ENCODE measurements at regions not wholly inside any gene's neighbourhood (a gene's known extent, or its start where the extent isn't known, plus 50 kb on each side); places are given as distances from the start of the nearest gene placed in this dataset.

GRCh38 chr3:152030320-152030719, 156.9 kb downstream of the SUCNR1 start:
- Mint-ChIP-seq H3K27me3 (peaks cover 4% of the 10 kb centered on the region), H3K36me3 (no peaks in the 10 kb centered on the region), H3K4me1 (no peaks in the 10 kb centered on the region), H3K27ac (no peak overlapping the region), H3K9me3 (peaks cover 7% of the 10 kb centered on the region), H3K4me3 (no peak overlapping the region)
- no peak for DNase-seq

GRCh38 chr3:152031321-152031720, 157.9 kb downstream of the SUCNR1 start:
- Mint-ChIP-seq H3K9me3 (peaks cover 13% of the 10 kb centered on the region), H3K36me3 (no peaks in the 10 kb centered on the region), H3K27ac (no peak overlapping the region), H3K4me1 (no peaks in the 10 kb centered on the region), H3K4me3 (no peak overlapping the region), H3K27me3 (peaks cover 4% of the 10 kb centered on the region)
- no peak for DNase-seq

GRCh38 chr3:152037297-152037696, 163.9 kb downstream of the SUCNR1 start:
- H3K4me3 Mint-ChIP-seq: no peak overlapping the region
- H3K4me1 Mint-ChIP-seq: peaks cover 2% of the 10 kb centered on the region
- no peak for DNase-seq
- H3K36me3 Mint-ChIP-seq: peaks cover 1% of the 10 kb centered on the region
- no peak overlapping the region for H3K27ac Mint-ChIP-seq
- H3K9me3 Mint-ChIP-seq: peaks cover 18% of the 10 kb centered on the region
- no peaks in the 10 kb centered on the region for H3K27me3 Mint-ChIP-seq

- H3K9me3 Mint-ChIP-seq: peaks cover 18% of the 10 kb centered on the region
- peaks cover 1% of the 10 kb centered on the region for H3K36me3 Mint-ChIP-seq
- no peak for DNase-seq
- H3K4me3 Mint-ChIP-seq: no peak overlapping the region
- peaks cover 2% of the 10 kb centered on the region for H3K4me1 Mint-ChIP-seq
- no peak overlapping the region for H3K27ac Mint-ChIP-seq
- H3K27me3 Mint-ChIP-seq: no peaks in the 10 kb centered on the region
These were observed 164.5 kb downstream of the SUCNR1 start for GRCh38 chr3:152037953-152038352.

- no peak for DNase-seq
- Mint-ChIP-seq H3K27me3 (no peaks in the 10 kb centered on the region), H3K36me3 (peaks cover 1% of the 10 kb centered on the region), H3K4me3 (no peak overlapping the region), H3K27ac (no peak overlapping the region), H3K4me1 (peaks cover 2% of the 10 kb centered on the region), H3K9me3 (peaks cover 15% of the 10 kb centered on the region)
These were observed 165.0 kb downstream of the SUCNR1 start for GRCh38 chr3:152038490-152038889.

GRCh38 chr3:152039887-152040286, 166.4 kb downstream of the SUCNR1 start:
- no peak overlapping the region for H3K4me3 Mint-ChIP-seq

GRCh38 chr3:152040319-152040718, 166.9 kb downstream of the SUCNR1 start:
- Mint-ChIP-seq H3K36me3 (peaks cover 1% of the 10 kb centered on the region), H3K4me3 (no peak overlapping the region), H3K4me1 (peaks cover 2% of the 10 kb centered on the region), H3K27ac (no peak overlapping the region), H3K9me3 (peaks cover 11% of the 10 kb centered on the region), H3K27me3 (no peaks in the 10 kb centered on the region)
- no peak for DNase-seq

More at GRCh38 chr3:152039887-152040286, 166.4 kb downstream of the SUCNR1 start:
- H3K27ac Mint-ChIP-seq: no peak overlapping the region
- H3K27me3 Mint-ChIP-seq: no peaks in the 10 kb centered on the region
- no peak for DNase-seq
- peaks cover 2% of the 10 kb centered on the region for H3K4me1 Mint-ChIP-seq
- H3K9me3 Mint-ChIP-seq: peaks cover 15% of the 10 kb centered on the region
- peaks cover 1% of the 10 kb centered on the region for H3K36me3 Mint-ChIP-seq

GRCh38 chr3:152043620-152044019, 170.2 kb downstream of the SUCNR1 start:
- Mint-ChIP-seq H3K27ac (no peak overlapping the region), H3K36me3 (no peaks in the 10 kb centered on the region), H3K4me3 (no peak overlapping the region), H3K27me3 (no peaks in the 10 kb centered on the region), H3K4me1 (peaks cover 4% of the 10 kb centered on the region), H3K9me3 (no peaks in the 10 kb centered on the region)
- DNase-seq: no peak

GRCh38 chr3:152046280-152046679, 172.8 kb downstream of the SUCNR1 start:
- Mint-ChIP-seq H3K9me3 (no peaks in the 10 kb centered on the region), H3K27ac (no peak overlapping the region), H3K4me1 (peaks cover 2% of the 10 kb centered on the region), H3K4me3 (no peak overlapping the region), H3K36me3 (no peaks in the 10 kb centered on the region), H3K27me3 (no peaks in the 10 kb centered on the region)
- no peak for DNase-seq

GRCh38 chr3:152047465-152047864, 174.0 kb downstream of the SUCNR1 start:
- H3K27me3 Mint-ChIP-seq: no peaks in the 10 kb centered on the region
- H3K4me1 Mint-ChIP-seq: peaks cover 5% of the 10 kb centered on the region
- no peak for DNase-seq
- H3K4me3 Mint-ChIP-seq: no peak overlapping the region
- no peak overlapping the region for H3K27ac Mint-ChIP-seq
- no peaks in the 10 kb centered on the region for H3K9me3 Mint-ChIP-seq
- H3K36me3 Mint-ChIP-seq: no peaks in the 10 kb centered on the region

GRCh38 chr3:152048831-152049230, 175.4 kb downstream of the SUCNR1 start:
- Mint-ChIP-seq H3K27me3 (no peaks in the 10 kb centered on the region), H3K27ac (no peak overlapping the region)

GRCh38 chr3:152050903-152051302, 177.5 kb downstream of the SUCNR1 start:
- Mint-ChIP-seq H3K4me1 (peaks cover 5% of the 10 kb centered on the region), H3K27me3 (no peaks in the 10 kb centered on the region), H3K36me3 (no peaks in the 10 kb centered on the region), H3K9me3 (no peaks in the 10 kb centered on the region), H3K27ac (no peak overlapping the region), H3K4me3 (no peak overlapping the region)
- DNase-seq: no peak

More at GRCh38 chr3:152048831-152049230, 175.4 kb downstream of the SUCNR1 start:
- Mint-ChIP-seq H3K4me1 (peaks cover 5% of the 10 kb centered on the region), H3K9me3 (no peaks in the 10 kb centered on the region), H3K4me3 (no peak overlapping the region), H3K36me3 (no peaks in the 10 kb centered on the region)
- no peak for DNase-seq

GRCh38 chr3:152051501-152052404, 178.3 kb downstream of the SUCNR1 start:
- Mint-ChIP-seq H3K27me3 (no peaks in the 10 kb centered on the region), H3K4me1 (peaks cover 3% of the 10 kb centered on the region), H3K27ac (no peak overlapping the region), H3K4me3 (no peak overlapping the region), H3K9me3 (no peaks in the 10 kb centered on the region), H3K36me3 (no peaks in the 10 kb centered on the region)
- DNase-seq: no peak

GRCh38 chr3:152053866-152054265, 180.4 kb downstream of the SUCNR1 start:
- Mint-ChIP-seq H3K36me3 (no peaks in the 10 kb centered on the region), H3K4me1 (peaks cover 3% of the 10 kb centered on the region), H3K27ac (no peak overlapping the region), H3K9me3 (peaks cover 1% of the 10 kb centered on the region), H3K4me3 (no peak overlapping the region), H3K27me3 (no peaks in the 10 kb centered on the region)
- no peak for DNase-seq

- Mint-ChIP-seq H3K27ac (no peak overlapping the region), H3K27me3 (no peaks in the 10 kb centered on the region), H3K36me3 (no peaks in the 10 kb centered on the region), H3K4me1 (peaks cover 3% of the 10 kb centered on the region), H3K4me3 (no peak overlapping the region), H3K9me3 (peaks cover 1% of the 10 kb centered on the region)
- no peak for DNase-seq
These were observed 180.9 kb downstream of the SUCNR1 start for GRCh38 chr3:152054315-152054714.

GRCh38 chr3:152056073-152056472, 182.6 kb downstream of the SUCNR1 start:
- no peak overlapping the region for H3K4me3 Mint-ChIP-seq
- H3K9me3 Mint-ChIP-seq: peaks cover 1% of the 10 kb centered on the region
- no peaks in the 10 kb centered on the region for H3K36me3 Mint-ChIP-seq

More at GRCh38 chr3:152056073-152056472, 182.6 kb downstream of the SUCNR1 start:
- Mint-ChIP-seq H3K27me3 (no peaks in the 10 kb centered on the region), H3K4me1 (peaks cover 3% of the 10 kb centered on the region), H3K27ac (no peak overlapping the region)
- no peak for DNase-seq

Measured in activated naive CD8-positive, alpha-beta T cell treated with anti-CD3 and anti-CD28 coated beads for 36 hours (primary cell).